ENCODE measurements at regions not wholly inside any gene's neighbourhood (a gene's known extent, or its start where the extent isn't known, plus 50 kb on each side); places are given as distances from the start of the nearest gene placed in this dataset.

GRCh38 chr19:29022165-29022564 lies 190.8 kb downstream of the UQCRFS1 start:
- Mint-ChIP-seq H3K4me1 (peaks cover 5% of the 10 kb centered on the region), H3K27ac (ENCODE audit: unreplicated experiment) (no peak overlapping the region), H3K27me3 (ENCODE audit: low read depth) (peaks cover 2% of the 10 kb centered on the region), H3K4me3 (no peak overlapping the region), H3K9me3 (no peaks in the 10 kb centered on the region), H3K36me3 (ENCODE audit: low read depth) (no peaks in the 10 kb centered on the region)
- DNase-seq (ENCODE audit: low read depth, low spot score): no peak
- no peak for TF ChIP-seq CTCF (conservative IDR thresholded peaks at IDR 0.05)

GRCh38 chr19:29021232-29021916 lies 191.6 kb downstream of the UQCRFS1 start:
- H3K27me3 Mint-ChIP-seq (ENCODE audit: low read depth): peaks cover 9% of the 10 kb centered on the region
- no peaks in the 10 kb centered on the region for H3K9me3 Mint-ChIP-seq
- H3K27ac Mint-ChIP-seq (ENCODE audit: unreplicated experiment): no peak overlapping the region
- TF ChIP-seq CTCF (conservative IDR thresholded peaks at IDR 0.05): no peak
- H3K4me1 Mint-ChIP-seq: peaks cover 5% of the 10 kb centered on the region
- DNase-seq (ENCODE audit: low read depth, low spot score): no peak
- no peak overlapping the region for H3K4me3 Mint-ChIP-seq
- H3K36me3 Mint-ChIP-seq (ENCODE audit: low read depth): no peaks in the 10 kb centered on the region

- H3K4me1 Mint-ChIP-seq: peaks cover 5% of the 10 kb centered on the region
- no peak overlapping the region for H3K4me3 Mint-ChIP-seq
- H3K27ac Mint-ChIP-seq (ENCODE audit: unreplicated experiment): no peak overlapping the region
- TF ChIP-seq CTCF (conservative IDR thresholded peaks at IDR 0.05): no peak
- DNase-seq (ENCODE audit: low read depth, low spot score): no peak
- H3K36me3 Mint-ChIP-seq (ENCODE audit: low read depth): no peaks in the 10 kb centered on the region
- peaks cover 23% of the 10 kb centered on the region for H3K27me3 Mint-ChIP-seq (ENCODE audit: low read depth)
- no peaks in the 10 kb centered on the region for H3K9me3 Mint-ChIP-seq
These were observed 193.5 kb downstream of the UQCRFS1 start for GRCh38 chr19:29019403-29019802.

GRCh38 chr19:29018542-29018941 lies 194.4 kb downstream of the UQCRFS1 start:
- no peak overlapping the region for H3K27ac Mint-ChIP-seq (ENCODE audit: unreplicated experiment)
- no peak for DNase-seq (ENCODE audit: low read depth, low spot score)
- H3K36me3 Mint-ChIP-seq (ENCODE audit: low read depth): no peaks in the 10 kb centered on the region
- H3K4me1 Mint-ChIP-seq: peaks cover 5% of the 10 kb centered on the region
- no peak for TF ChIP-seq CTCF (conservative IDR thresholded peaks at IDR 0.05)
- no peak overlapping the region for H3K4me3 Mint-ChIP-seq
- peaks cover 27% of the 10 kb centered on the region for H3K27me3 Mint-ChIP-seq (ENCODE audit: low read depth)
- no peaks in the 10 kb centered on the region for H3K9me3 Mint-ChIP-seq

- no peak for DNase-seq (ENCODE audit: low read depth, low spot score)
- Mint-ChIP-seq H3K36me3 (ENCODE audit: low read depth) (no peaks in the 10 kb centered on the region), H3K27me3 (ENCODE audit: low read depth) (peaks cover 30% of the 10 kb centered on the region), H3K4me3 (no peak overlapping the region), H3K27ac (ENCODE audit: unreplicated experiment) (no peak overlapping the region), H3K4me1 (peaks cover 5% of the 10 kb centered on the region), H3K9me3 (no peaks in the 10 kb centered on the region)
- no peak for TF ChIP-seq CTCF (conservative IDR thresholded peaks at IDR 0.05)
These were observed 195.2 kb downstream of the UQCRFS1 start for GRCh38 chr19:29017788-29018187.
